IMR-90 (cell line): ENCODE measurements at regions not wholly inside any gene's neighbourhood (a gene's known extent, or its start where the extent isn't known, plus 50 kb on each side); places are given as distances from the start of the nearest gene placed in this dataset.

Experiments used
- ATAC-seq: fragments of 200-7000 bp; cut with Tn5 transposase; 2 replicates; pipeline ENCODE4 v1.9.1; 2020; ENCODE audit warnings: low read depth, mild to moderate bottlenecking, moderate library complexity
- BruUV-seq: library from RNA; stranded (reverse); fragments of 400-500 nt; replicated peaks from 2 replicates; lab custom pipeline; 2021; lab: Mats Ljungman, UMichigan
- CTCF ChIA-PET: fragments of 300-600 bp; formaldehyde crosslinking; extraction: SDS; loops from one replicate; lab custom pipeline; 2021; ENCODE audit warnings: antibody characterized with exemption; lab: Yijun Ruan, JAX
- POLR2A ChIA-PET: fragments of 300-600 bp; sonication (Branson Sonifier 250); formaldehyde crosslinking; loops from one replicate; lab custom pipeline; 2022; ENCODE audit warnings: antibody characterized with exemption; ENCODE audit not compliant: unreplicated experiment; lab: Charles Lee
- DNase-seq: peaks from one replicate; pipeline ENCODE4 v3.0.0; 2013
- H2AFZ ChIP-seq: replicated peaks from 2 replicates; pipeline ENCODE3; 2013; ENCODE audit warnings: low read length, mild to moderate bottlenecking; ENCODE audit not compliant: poor library complexity
- H2AK5ac ChIP-seq: 2 replicates; pipeline ENCODE4 v1.6.1; 2013; ENCODE audit warnings: low read depth, low read length, inconsistent platforms
- H2AK9ac ChIP-seq: replicated peaks from 2 replicates; pipeline ENCODE3; 2013; ENCODE audit warnings: mild to moderate bottlenecking, low read depth, low read length, moderate library complexity; ENCODE audit not compliant: poor library complexity
- H2BK120ac ChIP-seq: 2 replicates; pipeline ENCODE4 v1.6.1; 2013; ENCODE audit warnings: low read depth, low read length, inconsistent platforms
- H2BK15ac ChIP-seq: 3 replicates; pipeline ENCODE4 v1.6.1; 2013; ENCODE audit warnings: low read depth, low read length, inconsistent platforms
- H2BK20ac ChIP-seq: 2 replicates; pipeline ENCODE4 v1.6.1; 2013; ENCODE audit warnings: low read depth, mild to moderate bottlenecking, inconsistent platforms, low read length, moderate library complexity
- H2BK5ac ChIP-seq: 2 replicates; pipeline ENCODE4 v1.6.1; 2013; ENCODE audit warnings: mild to moderate bottlenecking, low read depth, low read length, inconsistent platforms; ENCODE audit not compliant: poor library complexity, severe bottlenecking
- H3K14ac ChIP-seq: replicated peaks from 2 replicates; pipeline ENCODE4 v1.6.1; 2013; ENCODE audit warnings: low read depth, low read length, inconsistent platforms
- H3K18ac ChIP-seq: 2 replicates; pipeline ENCODE4 v1.6.1; 2013; ENCODE audit warnings: low read depth, low read length, control low read depth
- H3K23ac ChIP-seq: 2 replicates; pipeline ENCODE4 v1.6.1; 2013; ENCODE audit warnings: low read depth, low read length, inconsistent platforms
- H3K27ac ChIP-seq: 2 replicates; pipeline ENCODE4 v1.5.1; 2013; ENCODE audit warnings: mild to moderate bottlenecking, control low read depth, low read length; ENCODE audit not compliant: insufficient read depth
- H3K27me3 ChIP-seq: 2 replicates; pipeline ENCODE4 v1.6.1; 2013; ENCODE audit warnings: low read length; ENCODE audit not compliant: control insufficient read depth, insufficient read depth
- H3K36me3 ChIP-seq: 2 replicates; pipeline ENCODE4 v1.6.1; 2013; ENCODE audit warnings: low read length, mixed read lengths; ENCODE audit not compliant: control insufficient read depth, insufficient read depth
- H3K4ac ChIP-seq: 2 replicates; pipeline ENCODE4 v1.6.1; 2013; ENCODE audit warnings: low read depth, low read length, inconsistent platforms
- H3K4me1 ChIP-seq: 2 replicates; pipeline ENCODE4 v1.6.1; 2013; ENCODE audit warnings: low read length, mixed read lengths; ENCODE audit not compliant: control insufficient read depth, insufficient read depth
- H3K4me2 ChIP-seq: 2 replicates; pipeline ENCODE4 v1.6.1; 2013; ENCODE audit warnings: low read depth, mild to moderate bottlenecking, control low read depth, low read length, moderate library complexity
- H3K4me3 ChIP-seq: 2 replicates; pipeline ENCODE4 v1.5.1; 2013; ENCODE audit warnings: low read depth, mild to moderate bottlenecking, control low read depth, low read length, moderate library complexity; ENCODE audit not compliant: insufficient read depth
- H3K56ac ChIP-seq: 2 replicates; pipeline ENCODE4 v1.6.1; 2013; ENCODE audit warnings: low read length, inconsistent platforms; ENCODE audit not compliant: insufficient read depth; ENCODE audit errors: extremely low read depth
- H3K79me1 ChIP-seq, 2 experiments: 2 replicates each; pipeline ENCODE4 v1.6.1; 2013; ENCODE audit warnings: low read length in 2 of 2, inconsistent platforms in 1 of 2, low read depth in 1 of 2
- H3K9ac ChIP-seq: 2 replicates; pipeline ENCODE4 v1.6.1; 2013; ENCODE audit warnings: low read depth, low read length, control low read depth
- H3K9me1 ChIP-seq: 2 replicates; pipeline ENCODE4 v1.6.1; 2013; ENCODE audit warnings: low read length, inconsistent platforms; ENCODE audit not compliant: insufficient read depth
- H3K9me3 ChIP-seq: 2 replicates; pipeline ENCODE4 v1.6.1; 2013; ENCODE audit warnings: low read length; ENCODE audit not compliant: control insufficient read depth, insufficient read depth
- H4K20me1 ChIP-seq: 2 replicates; pipeline ENCODE4 v1.6.1; 2013; ENCODE audit warnings: low read length, inconsistent platforms; ENCODE audit not compliant: insufficient read depth
- H4K5ac ChIP-seq: 2 replicates; pipeline ENCODE4 v1.6.1; 2013; ENCODE audit warnings: mild to moderate bottlenecking, low read depth, low read length, control low read depth
- H4K8ac ChIP-seq, 2 experiments: 2 replicates each; pipeline ENCODE4 v1.6.1; 2013; ENCODE audit warnings: low read depth in 2 of 2, low read length in 2 of 2, control low read depth in 1 of 2, inconsistent platforms in 1 of 2
- H4K91ac ChIP-seq: 2 replicates; pipeline ENCODE4 v1.6.1; 2013; ENCODE audit warnings: low read depth, low read length, inconsistent platforms; ENCODE audit not compliant: insufficient read depth
- BHLHE40 ChIP-seq: fragments of 150-350 bp; IDR thresholded peaks from 2 replicates; pipeline ENCODE4 v1.6.1; 2016; ENCODE audit warnings: mild to moderate bottlenecking, low read depth, low read length
- CHD1 ChIP-seq: IDR thresholded peaks from 2 replicates; pipeline ENCODE4 v1.6.1; 2012; ENCODE audit warnings: low read depth, low read length, improper control_type of control experiment
- FOS ChIP-seq: fragments of 150-350 bp; IDR thresholded peaks from 2 replicates; pipeline ENCODE4 v1.6.1; 2016; ENCODE audit warnings: low read depth, low read length
- MAFK ChIP-seq: IDR thresholded peaks from 2 replicates; pipeline ENCODE4 v1.6.1; 2012; ENCODE audit warnings: low read depth, low read length, improper control_type of control experiment
- MAZ ChIP-seq: IDR thresholded peaks from 2 replicates; pipeline ENCODE4 v1.6.1; 2012; ENCODE audit warnings: low read depth, mild to moderate bottlenecking, low read length, improper control_type of control experiment, moderate library complexity, borderline replicate concordance
- MXI1 ChIP-seq: IDR thresholded peaks from 2 replicates; pipeline ENCODE4 v1.6.1; 2012; ENCODE audit warnings: low read depth, mild to moderate bottlenecking, low read length, moderate library complexity, borderline replicate concordance
- NFE2L2 ChIP-seq: fragments of 150-350 bp; IDR thresholded peaks from 2 replicates; pipeline ENCODE4 v1.6.1; 2016; ENCODE audit warnings: low read depth, mild to moderate bottlenecking, low read length
- RAD21 ChIP-seq: IDR thresholded peaks from 2 replicates; pipeline ENCODE4 v1.6.1; 2012; ENCODE audit warnings: low read length, improper control_type of control experiment
- RCOR1 ChIP-seq: IDR thresholded peaks from 2 replicates; pipeline ENCODE4 v1.6.1; 2012; ENCODE audit warnings: mild to moderate bottlenecking, low read length, improper control_type of control experiment; ENCODE audit not compliant: insufficient replicate concordance
- RFX5 ChIP-seq: IDR thresholded peaks from 2 replicates; pipeline ENCODE4 v1.8.0; 2012; ENCODE audit warnings: low read depth, mild to moderate bottlenecking, low read length, moderate library complexity
- SMC3 ChIP-seq: fragments of 150-350 bp; IDR thresholded peaks from 2 replicates; pipeline ENCODE4 v1.6.1; 2016; ENCODE audit warnings: low read depth, mild to moderate bottlenecking, antibody characterized with exemption, low read length, moderate library complexity
- WGBS, 2 experiments: methylation state at CpG; one replicate each; pipeline versions ENCODE4 v1.1.5 to v1.1.7; 2013; ENCODE audit warnings: missing lambda C conversion rate in 2 of 2; ENCODE audit not compliant: insufficient read length in 1 of 2; ENCODE audit errors: extremely low coverage in 2 of 2; 5-methylcytosine and 5-hydroxymethylcytosine counted together
- dilution Hi-C: fragments of 300-500 bp; cut with HindIII; formaldehyde crosslinking; loops from one replicate; pipeline ENCODE4 v1.14.3; 2018; ENCODE audit warnings: low sequenced_read_pairs; ENCODE audit not compliant: unreplicated experiment
- in situ Hi-C: fragments of 300-500 bp; cut with MboI; formaldehyde crosslinking; loops from 3 replicates; pipeline ENCODE4 v1.14.3; 2019; ENCODE audit warnings: low sequenced_read_pairs, inconsistent platforms, mixed read lengths
- intact Hi-C: fragments of 100-400 bp; cut with micrococcal nuclease; formaldehyde crosslinking; loops from 2 replicates; pipeline ENCODE4 v1.10.0; 2022
- TF ChIP-seq, protein P1 (sequence below): fragments of 150-350 bp; IDR thresholded peaks from 2 replicates; pipeline ENCODE4 v1.6.1; 2017; ENCODE audit warnings: mild to moderate bottlenecking, antibody characterized with exemption, low read length, low read depth
- TF ChIP-seq, protein P2 (sequence below): conservative IDR thresholded peaks from 2 replicates; pipeline ENCODE4 v1.5.1; 2012; ENCODE audit warnings: mild to moderate bottlenecking, low read depth, low read length, improper control_type of control experiment
- TF ChIP-seq, protein P3 (sequence below): fragments of 150-350 bp; IDR thresholded peaks from 2 replicates; pipeline ENCODE4 v1.6.1; 2016; ENCODE audit warnings: low read depth, mild to moderate bottlenecking, low read length, moderate library complexity, borderline replicate concordance

DNA sequence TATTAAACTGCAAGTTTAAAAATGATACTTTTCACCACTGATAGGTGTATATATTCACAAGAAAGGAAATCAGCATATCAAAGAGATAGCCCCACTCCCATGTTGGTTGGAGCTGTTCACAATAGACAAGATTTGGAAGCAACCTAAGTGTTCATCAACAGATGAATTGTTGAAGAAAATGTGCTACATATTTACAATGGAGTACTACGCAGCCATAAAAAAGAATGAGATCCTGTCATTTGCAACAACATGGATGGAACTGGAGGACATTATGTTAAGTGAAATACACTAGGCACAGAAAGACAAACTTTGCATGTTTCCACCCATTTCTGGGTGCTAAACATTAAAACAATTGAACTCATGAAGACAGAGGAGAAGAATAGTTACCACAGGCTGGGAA, 278.9 kb upstream of the XYLT1 start:
- TF ChIP-seq MXI1 (no peak), SMC3 (no peak), CHD1 (no peak), FOS (no peak), BHLHE40 (no peak), RAD21 (no peak), MAFK (no peak), NFE2L2 (no peak), MAZ (no peak), RFX5 (no peak), RCOR1 (no peak)
- TF ChIP-seq, protein P1, sequence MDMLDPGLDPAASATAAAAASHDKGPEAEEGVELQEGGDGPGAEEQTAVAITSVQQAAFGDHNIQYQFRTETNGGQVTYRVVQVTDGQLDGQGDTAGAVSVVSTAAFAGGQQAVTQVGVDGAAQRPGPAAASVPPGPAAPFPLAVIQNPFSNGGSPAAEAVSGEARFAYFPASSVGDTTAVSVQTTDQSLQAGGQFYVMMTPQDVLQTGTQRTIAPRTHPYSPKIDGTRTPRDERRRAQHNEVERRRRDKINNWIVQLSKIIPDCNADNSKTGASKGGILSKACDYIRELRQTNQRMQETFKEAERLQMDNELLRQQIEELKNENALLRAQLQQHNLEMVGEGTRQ = no peak
- TF ChIP-seq, protein P2, sequence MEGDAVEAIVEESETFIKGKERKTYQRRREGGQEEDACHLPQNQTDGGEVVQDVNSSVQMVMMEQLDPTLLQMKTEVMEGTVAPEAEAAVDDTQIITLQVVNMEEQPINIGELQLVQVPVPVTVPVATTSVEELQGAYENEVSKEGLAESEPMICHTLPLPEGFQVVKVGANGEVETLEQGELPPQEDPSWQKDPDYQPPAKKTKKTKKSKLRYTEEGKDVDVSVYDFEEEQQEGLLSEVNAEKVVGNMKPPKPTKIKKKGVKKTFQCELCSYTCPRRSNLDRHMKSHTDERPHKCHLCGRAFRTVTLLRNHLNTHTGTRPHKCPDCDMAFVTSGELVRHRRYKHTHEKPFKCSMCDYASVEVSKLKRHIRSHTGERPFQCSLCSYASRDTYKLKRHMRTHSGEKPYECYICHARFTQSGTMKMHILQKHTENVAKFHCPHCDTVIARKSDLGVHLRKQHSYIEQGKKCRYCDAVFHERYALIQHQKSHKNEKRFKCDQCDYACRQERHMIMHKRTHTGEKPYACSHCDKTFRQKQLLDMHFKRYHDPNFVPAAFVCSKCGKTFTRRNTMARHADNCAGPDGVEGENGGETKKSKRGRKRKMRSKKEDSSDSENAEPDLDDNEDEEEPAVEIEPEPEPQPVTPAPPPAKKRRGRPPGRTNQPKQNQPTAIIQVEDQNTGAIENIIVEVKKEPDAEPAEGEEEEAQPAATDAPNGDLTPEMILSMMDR = no peak
- TF ChIP-seq, protein P3, sequence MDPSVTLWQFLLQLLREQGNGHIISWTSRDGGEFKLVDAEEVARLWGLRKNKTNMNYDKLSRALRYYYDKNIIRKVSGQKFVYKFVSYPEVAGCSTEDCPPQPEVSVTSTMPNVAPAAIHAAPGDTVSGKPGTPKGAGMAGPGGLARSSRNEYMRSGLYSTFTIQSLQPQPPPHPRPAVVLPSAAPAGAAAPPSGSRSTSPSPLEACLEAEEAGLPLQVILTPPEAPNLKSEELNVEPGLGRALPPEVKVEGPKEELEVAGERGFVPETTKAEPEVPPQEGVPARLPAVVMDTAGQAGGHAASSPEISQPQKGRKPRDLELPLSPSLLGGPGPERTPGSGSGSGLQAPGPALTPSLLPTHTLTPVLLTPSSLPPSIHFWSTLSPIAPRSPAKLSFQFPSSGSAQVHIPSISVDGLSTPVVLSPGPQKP = no peak
- no TSS peak for BruUV-seq
- H3K56ac ChIP-seq = no peak overlapping the region

More for the DNA sequence above, 278.9 kb upstream of the XYLT1 start:
- no peak for ATAC-seq
- Histone ChIP-seq H2AK9ac (no peak overlapping the region), H4K8ac (no peak overlapping the region), H3K23ac (no peak overlapping the region), H2BK120ac (no peak overlapping the region), H4K5ac (no peak overlapping the region), H2AFZ (no peak overlapping the region), H3K27ac (no peak overlapping the region), H4K20me1 (no peaks in the 10 kb centered on the region), H3K79me1 (no peaks in the 10 kb centered on the region), H2BK15ac (no peak overlapping the region), H3K4me1 (no peaks in the 10 kb centered on the region), H2BK5ac (no peak overlapping the region), H2AK5ac (no peak overlapping the region), H2BK20ac (no peak overlapping the region), H3K36me3 (no peaks in the 10 kb centered on the region), H3K18ac (no peak overlapping the region), H3K9me3 (peaks cover 3% of the 10 kb centered on the region; the same call in 1 of the 2 replicates), H3K9ac (no peak overlapping the region), H3K14ac (no peak overlapping the region), H3K9me1 (no peaks in the 10 kb centered on the region), H3K4ac (no peak overlapping the region), H3K4me2 (no peak overlapping the region), H3K4me3 (no peak overlapping the region), H4K91ac (no peak overlapping the region), H3K27me3 (no peaks in the 10 kb centered on the region)
- intact Hi-C loops = no loop called here
- no peak for DNase-seq
- dilution Hi-C loops = no loop called here
- ChIA-PET CTCF (no interaction called here), POLR2A (no interaction called here)
- no CpG with 5 or more reads among the region's 1 CpG for WGBS, 2 experiments
- in situ Hi-C loops = no loop called here
